ENCODE measurements at regions not wholly inside any gene's neighbourhood (a gene's known extent, or its start where the extent isn't known, plus 50 kb on each side); places are given as distances from the start of the nearest gene placed in this dataset.

DNA sequence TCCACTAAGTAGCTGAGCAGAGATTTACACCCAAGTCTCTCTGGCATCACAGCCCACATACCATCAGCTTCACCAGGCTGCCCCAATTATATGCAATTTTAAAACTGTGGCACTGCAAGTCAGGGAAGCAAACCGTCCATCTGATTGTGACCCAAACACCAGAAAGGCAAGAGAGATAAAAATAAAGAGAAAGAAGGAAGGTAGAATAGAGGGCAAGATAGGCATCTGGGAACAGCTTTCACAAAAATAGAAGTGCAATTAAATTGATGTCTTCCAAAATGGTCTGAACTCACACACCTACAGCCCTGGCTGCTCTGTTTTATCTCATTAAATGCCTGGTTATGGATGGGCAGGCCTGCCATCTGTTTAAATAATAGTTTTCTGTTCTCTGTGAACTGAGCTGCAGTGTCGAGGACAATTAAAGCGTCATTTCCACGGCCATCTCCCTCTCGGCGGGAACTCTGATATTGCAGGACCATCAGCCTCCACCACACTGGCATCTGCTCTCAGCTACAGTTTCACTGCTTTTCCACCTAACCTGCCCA lies 509.1 kb downstream of the INHBA start:
- TF ChIP-seq, protein P1, sequence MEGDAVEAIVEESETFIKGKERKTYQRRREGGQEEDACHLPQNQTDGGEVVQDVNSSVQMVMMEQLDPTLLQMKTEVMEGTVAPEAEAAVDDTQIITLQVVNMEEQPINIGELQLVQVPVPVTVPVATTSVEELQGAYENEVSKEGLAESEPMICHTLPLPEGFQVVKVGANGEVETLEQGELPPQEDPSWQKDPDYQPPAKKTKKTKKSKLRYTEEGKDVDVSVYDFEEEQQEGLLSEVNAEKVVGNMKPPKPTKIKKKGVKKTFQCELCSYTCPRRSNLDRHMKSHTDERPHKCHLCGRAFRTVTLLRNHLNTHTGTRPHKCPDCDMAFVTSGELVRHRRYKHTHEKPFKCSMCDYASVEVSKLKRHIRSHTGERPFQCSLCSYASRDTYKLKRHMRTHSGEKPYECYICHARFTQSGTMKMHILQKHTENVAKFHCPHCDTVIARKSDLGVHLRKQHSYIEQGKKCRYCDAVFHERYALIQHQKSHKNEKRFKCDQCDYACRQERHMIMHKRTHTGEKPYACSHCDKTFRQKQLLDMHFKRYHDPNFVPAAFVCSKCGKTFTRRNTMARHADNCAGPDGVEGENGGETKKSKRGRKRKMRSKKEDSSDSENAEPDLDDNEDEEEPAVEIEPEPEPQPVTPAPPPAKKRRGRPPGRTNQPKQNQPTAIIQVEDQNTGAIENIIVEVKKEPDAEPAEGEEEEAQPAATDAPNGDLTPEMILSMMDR (IDR thresholded peaks at IDR 0.05; ENCODE audit: poor library complexity), result no peak
- TF ChIP-seq EZH2 (IDR thresholded peaks at IDR 0.05; ENCODE audit: borderline replicate concordance) (no peak), EZH2phosphoT487 (IDR thresholded peaks at IDR 0.05; ENCODE audit: low read depth, severe bottlenecking, unreplicated experiment) (no peak)
